Sciatic nerve (tissue), 2 donors: ENCODE measurements at regions not wholly inside any gene's neighbourhood (a gene's known extent, or its start where the extent isn't known, plus 50 kb on each side); places are given as distances from the start of the nearest gene placed in this dataset.

Source experiments
- ATAC-seq: fragments of 200-7000 bp; cut with Tn5 transposase; one replicate; pipeline ENCODE4 v1.9.1; 2020; ENCODE audit warnings: mild to moderate bottlenecking, moderate library complexity
- DNase-seq: peaks from one replicate; pipeline ENCODE4 v3.0.0-alpha.2; 2020; ENCODE audit warnings: low spot score
- intact Hi-C: fragments of 100-400 bp; cut with DNase I; formaldehyde crosslinking; loops from one replicate; pipeline ENCODE4 v1.14.2; 2022
- donor health status: DM: no; HTN: no; CAD: no.
- donor health status: DM: no; HTN: no; CAD: no.

- DNase-seq: no peak
- intact Hi-C loops: no loop called here
- no peak for ATAC-seq
These were observed 257.2 kb downstream of the INSIG2 start for GRCh38 chr2:118345465-118345864.

- no peak for ATAC-seq
- no peak for DNase-seq
- intact Hi-C loops: no loop called here
These were observed 251.8 kb downstream of the INSIG2 start for GRCh38 chr2:118340103-118340502.

- ATAC-seq: no peak
- intact Hi-C loops: no loop called here
- no peak for DNase-seq
These were observed 251.1 kb downstream of the INSIG2 start for GRCh38 chr2:118339386-118339785.

- DNase-seq: no peak
- intact Hi-C loops: no loop called here
- no peak for ATAC-seq
These were observed 245.4 kb downstream of the INSIG2 start for GRCh38 chr2:118333664-118334063.

GRCh38 chr2:118325321-118325955, 237.2 kb downstream of the INSIG2 start:
- no peak for ATAC-seq
- intact Hi-C loops: no loop called here
- DNase-seq: no peak

- DNase-seq (no peak), ATAC-seq (no peak)
- intact Hi-C loops: no loop called here
These were observed 234.1 kb downstream of the INSIG2 start for GRCh38 chr2:118322406-118322805.

GRCh38 chr2:118321432-118322105, 233.3 kb downstream of the INSIG2 start:
- intact Hi-C loops: no loop called here
- DNase-seq (no peak), ATAC-seq (peak; percentile 83)

- no peak for DNase-seq
- no peak for ATAC-seq
- intact Hi-C loops: no loop called here
These were observed 232.4 kb downstream of the INSIG2 start for GRCh38 chr2:118320658-118321057.

- intact Hi-C loops: no loop called here
- DNase-seq (no peak), ATAC-seq (no peak)
These were observed 231.9 kb downstream of the INSIG2 start for GRCh38 chr2:118320196-118320595.

- intact Hi-C loops: no loop called here
- no peak for ATAC-seq
These were observed 231.0 kb downstream of the INSIG2 start for GRCh38 chr2:118319271-118319684.

GRCh38 chr2:118315606-118316005, 227.3 kb downstream of the INSIG2 start:
- intact Hi-C loops: no loop called here
- DNase-seq (no peak), ATAC-seq (no peak)

More at GRCh38 chr2:118319271-118319684, 231.0 kb downstream of the INSIG2 start:
- no peak for DNase-seq

- DNase-seq (no peak), ATAC-seq (no peak)
- intact Hi-C loops: no loop called here
These were observed 224.9 kb downstream of the INSIG2 start for GRCh38 chr2:118312969-118313756.

GRCh38 chr2:118310681-118311429, 222.6 kb downstream of the INSIG2 start:
- peak; percentile 60 for ATAC-seq
- no peak for DNase-seq
- intact Hi-C loops: no loop called here

- ATAC-seq (peak; percentile 67), DNase-seq (peak; percentile 61)
- intact Hi-C loops: no loop called here
These were observed 221.8 kb downstream of the INSIG2 start for GRCh38 chr2:118309946-118310680.

- intact Hi-C loops: no loop called here
- ATAC-seq: no peak
- DNase-seq: no peak
These were observed 221.1 kb downstream of the INSIG2 start for GRCh38 chr2:118309257-118309945.

- intact Hi-C loops: no loop called here
- ATAC-seq (no peak), DNase-seq (no peak)
These were observed 219.6 kb downstream of the INSIG2 start for GRCh38 chr2:118307864-118308263.

GRCh38 chr2:118301248-118301647, 213.0 kb downstream of the INSIG2 start:
- no peak for DNase-seq
- no peak for ATAC-seq

GRCh38 chr2:118300832-118301231, 212.6 kb downstream of the INSIG2 start:
- intact Hi-C loops: no loop called here
- no peak for ATAC-seq
- no peak for DNase-seq

More at GRCh38 chr2:118301248-118301647, 213.0 kb downstream of the INSIG2 start:
- intact Hi-C loops: no loop called here
